ENCODE measurements at regions not wholly inside any gene's neighbourhood (a gene's known extent, or its start where the extent isn't known, plus 50 kb on each side); places are given as distances from the start of the nearest gene placed in this dataset.

GRCh38 chr2:12302140-12302539 lies 414.6 kb upstream of the TRIB2 start:
- no peak for TF ChIP-seq CTCF (IDR thresholded peaks at IDR 0.05)
- TF ChIP-seq POLR2A (IDR thresholded peaks at IDR 0.05), result no peak
